Hepatocyte (in vitro differentiated cells): ENCODE measurements at regions not wholly inside any gene's neighbourhood (a gene's known extent, or its start where the extent isn't known, plus 50 kb on each side); places are given as distances from the start of the nearest gene placed in this dataset.

Source experiments
- EZH2 ChIP-seq: fragments of 200-600 bp; sonication (generic); IDR thresholded peaks from 2 replicates; pipeline ENCODE4 v1.6.1; 2016; ENCODE audit warnings: antibody characterized with exemption, mild to moderate bottlenecking, borderline replicate concordance
- TF ChIP-seq, protein P1 (sequence below): fragments of 200-600 bp; sonication (generic); IDR thresholded peaks from 2 replicates; pipeline ENCODE4 v1.5.1; 2016; ENCODE audit warnings: antibody characterized with exemption, mild to moderate bottlenecking; ENCODE audit not compliant: poor library complexity

DNA sequence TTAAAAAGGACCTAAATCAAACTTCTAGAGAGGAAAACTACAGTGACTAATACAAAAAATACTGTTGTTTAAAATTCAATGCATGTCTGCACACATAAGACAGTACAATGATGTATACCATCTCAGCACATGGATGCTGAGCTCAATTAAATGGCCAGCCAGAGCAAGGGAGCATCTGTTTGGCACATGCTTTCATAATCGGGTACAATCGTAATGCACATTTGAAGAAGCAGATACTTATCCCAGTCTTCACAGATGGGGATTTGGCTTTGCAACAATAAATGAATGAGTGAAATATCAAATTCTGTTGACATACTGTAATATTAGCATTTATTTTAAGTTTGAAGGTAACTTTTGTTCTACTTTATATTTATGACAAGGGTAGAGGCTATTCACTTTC lies 187.8 kb downstream of the CRPPA start:
- TF ChIP-seq, protein P1, sequence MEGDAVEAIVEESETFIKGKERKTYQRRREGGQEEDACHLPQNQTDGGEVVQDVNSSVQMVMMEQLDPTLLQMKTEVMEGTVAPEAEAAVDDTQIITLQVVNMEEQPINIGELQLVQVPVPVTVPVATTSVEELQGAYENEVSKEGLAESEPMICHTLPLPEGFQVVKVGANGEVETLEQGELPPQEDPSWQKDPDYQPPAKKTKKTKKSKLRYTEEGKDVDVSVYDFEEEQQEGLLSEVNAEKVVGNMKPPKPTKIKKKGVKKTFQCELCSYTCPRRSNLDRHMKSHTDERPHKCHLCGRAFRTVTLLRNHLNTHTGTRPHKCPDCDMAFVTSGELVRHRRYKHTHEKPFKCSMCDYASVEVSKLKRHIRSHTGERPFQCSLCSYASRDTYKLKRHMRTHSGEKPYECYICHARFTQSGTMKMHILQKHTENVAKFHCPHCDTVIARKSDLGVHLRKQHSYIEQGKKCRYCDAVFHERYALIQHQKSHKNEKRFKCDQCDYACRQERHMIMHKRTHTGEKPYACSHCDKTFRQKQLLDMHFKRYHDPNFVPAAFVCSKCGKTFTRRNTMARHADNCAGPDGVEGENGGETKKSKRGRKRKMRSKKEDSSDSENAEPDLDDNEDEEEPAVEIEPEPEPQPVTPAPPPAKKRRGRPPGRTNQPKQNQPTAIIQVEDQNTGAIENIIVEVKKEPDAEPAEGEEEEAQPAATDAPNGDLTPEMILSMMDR: no peak
- no peak for TF ChIP-seq EZH2
